Erythroblast (primary cell): ENCODE measurements at regions not wholly inside any gene's neighbourhood (a gene's known extent, or its start where the extent isn't known, plus 50 kb on each side); places are given as distances from the start of the nearest gene placed in this dataset.

Source experiments
- GATA1 ChIP-seq: IDR thresholded peaks from 2 replicates; pipeline ENCODE4 v1.6.1; 2011; ENCODE audit warnings: low read depth, mild to moderate bottlenecking, control low read depth, low read length, moderate library complexity
- POLR2A ChIP-seq: IDR thresholded peaks from 2 replicates; pipeline ENCODE4 v1.6.1; 2011; ENCODE audit warnings: mild to moderate bottlenecking, low read length

DNA sequence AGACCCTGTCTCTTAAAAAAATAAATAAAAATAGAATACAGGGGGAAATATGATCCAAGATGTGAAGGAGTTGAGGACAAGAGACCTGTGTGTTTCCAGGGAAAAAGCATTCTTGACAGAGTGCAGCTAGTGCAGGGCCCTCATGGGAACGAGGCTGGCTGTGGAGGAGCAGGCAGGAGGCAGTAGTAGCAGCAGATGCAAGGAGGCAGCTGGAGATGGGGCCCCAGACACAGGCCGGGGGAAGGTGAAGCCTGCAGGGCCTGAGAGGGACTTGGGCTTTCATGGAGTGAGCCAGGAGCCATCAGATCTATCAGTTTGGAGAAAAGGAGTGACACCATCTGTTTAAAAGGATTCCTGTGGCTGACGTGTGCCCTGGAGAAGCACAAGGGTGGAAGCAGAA lies 71.4 kb upstream of the ZNF438 start:
- no peak for TF ChIP-seq POLR2A
- TF ChIP-seq GATA1, result no peak
